GM19467 (cell line): ENCODE measurements at regions not wholly inside any gene's neighbourhood (a gene's known extent, or its start where the extent isn't known, plus 50 kb on each side); places are given as distances from the start of the nearest gene placed in this dataset.
"Not testable (repeated sequence)": the region's sequence is repeated elsewhere in the genome, so short reads cannot be mapped to it uniquely, and the experiment has no call there.

ENCODE experiments used
- ATAC-seq: cut with Tn5 transposase; IDR thresholded peaks from one replicate; pipeline ENCODE4 v1.9.1; 2021; ENCODE audit warnings: mild to moderate bottlenecking, moderate library complexity; ENCODE audit not compliant: unreplicated experiment

DNA sequence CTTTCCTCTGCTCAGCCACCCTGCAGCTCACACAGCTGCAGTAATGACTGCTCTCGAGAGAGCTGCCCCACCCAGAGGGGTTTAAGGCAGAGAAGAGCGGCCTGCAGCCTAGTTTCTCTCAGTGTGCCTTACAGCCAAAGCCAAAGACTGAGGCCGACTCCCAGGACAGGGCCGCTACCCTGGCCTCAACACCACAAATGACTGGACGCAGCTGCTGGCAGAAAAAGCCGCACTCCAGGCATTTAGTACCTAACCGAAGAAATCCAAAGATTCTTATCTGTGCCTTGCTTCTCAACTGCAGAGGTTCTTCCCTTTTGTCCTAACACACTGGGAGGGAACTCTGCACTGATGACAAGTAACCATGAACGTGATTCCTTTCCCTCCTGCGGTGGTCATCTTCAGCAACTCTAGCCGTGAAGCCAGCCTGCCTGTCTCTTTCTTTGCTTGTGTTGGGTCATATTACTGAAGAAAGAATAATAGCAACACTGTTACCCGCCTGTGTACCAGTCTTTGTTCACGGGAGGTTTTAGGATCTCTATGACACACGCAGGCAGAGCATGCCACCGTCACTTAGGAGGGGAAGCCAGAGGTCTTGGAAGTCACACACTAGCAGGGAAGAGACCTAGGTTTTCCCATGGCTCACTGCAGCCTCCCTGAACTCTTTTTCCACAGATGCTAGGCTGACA, 202.7 kb downstream of the RHOU start:
- no peak for ATAC-seq

DNA sequence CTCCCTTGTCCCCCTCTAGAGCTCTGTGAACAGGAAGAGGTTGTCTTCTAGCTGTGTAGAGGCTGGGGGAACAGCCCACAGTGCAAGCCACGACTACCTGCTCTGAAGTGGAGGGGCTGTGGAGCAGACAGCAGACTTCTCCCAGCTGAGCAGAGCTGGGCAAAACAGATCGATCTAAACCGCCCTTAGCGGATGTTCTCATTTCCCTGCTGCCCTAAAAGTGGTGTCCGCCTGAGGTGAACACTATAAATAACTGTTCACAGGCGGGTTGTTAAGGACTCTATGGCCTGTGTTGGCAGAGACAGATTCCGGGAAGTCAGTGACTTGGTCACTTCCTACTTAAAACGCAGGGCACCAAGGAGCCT, 203.2 kb downstream of the RHOU start:
- no peak for ATAC-seq

DNA sequence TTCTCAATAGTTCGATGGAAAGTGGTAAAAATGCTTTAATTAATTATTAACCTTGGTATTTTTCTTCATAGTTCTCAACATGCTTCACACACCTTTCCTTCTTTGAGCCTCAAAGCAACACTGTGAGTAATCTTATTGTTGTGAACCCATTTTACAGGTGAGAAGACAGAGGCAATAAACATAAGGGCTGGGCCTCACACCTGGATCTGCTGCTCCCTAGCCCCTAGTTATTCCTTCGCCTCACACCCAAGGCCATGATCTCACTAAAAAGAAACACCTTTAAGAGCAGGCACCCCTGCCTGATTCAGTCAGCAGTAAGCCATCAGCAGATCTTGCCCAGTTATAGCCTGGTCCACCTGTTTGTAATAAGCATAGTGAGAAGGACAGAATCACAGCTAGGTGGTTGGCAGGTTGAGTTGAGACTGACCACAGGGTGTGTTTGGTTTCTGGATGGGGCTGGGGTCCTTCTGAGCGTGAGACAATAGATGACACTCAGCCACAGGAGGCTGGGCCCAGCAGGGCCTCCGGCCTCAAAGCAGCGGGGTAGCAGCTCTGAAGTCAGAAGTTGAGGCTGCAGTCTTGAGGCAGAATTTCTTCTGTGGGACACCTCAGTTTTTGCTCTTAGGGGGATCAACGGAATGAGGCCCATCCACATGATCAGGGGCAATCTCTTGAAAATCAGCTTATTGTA, 203.9 kb downstream of the RHOU start:
- no peak for ATAC-seq

DNA sequence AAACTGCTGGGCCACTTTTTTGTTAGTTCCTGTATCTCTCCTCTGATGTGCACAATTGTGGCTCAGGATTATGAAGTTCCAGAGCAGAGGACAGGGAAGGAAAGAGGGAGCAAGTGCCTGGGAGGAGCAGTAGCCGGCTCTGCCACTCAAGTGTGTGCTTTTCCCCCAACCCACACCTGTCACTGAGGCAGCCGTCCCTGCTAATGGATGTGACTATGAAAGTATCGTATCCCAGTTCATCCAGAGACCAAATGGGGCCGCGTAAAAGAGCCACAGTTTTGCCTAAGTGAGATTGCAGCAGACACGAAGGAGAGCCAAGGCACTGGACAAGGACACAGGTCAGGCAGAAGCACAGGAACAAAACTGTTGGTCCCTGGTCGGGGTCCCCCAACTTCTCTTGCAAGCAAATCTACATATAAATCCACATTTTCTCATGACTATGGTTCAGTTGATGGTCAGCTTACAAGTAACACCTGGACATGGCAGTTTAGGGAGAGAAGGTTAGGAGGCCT, 204.7 kb downstream of the RHOU start:
- no peak for ATAC-seq

DNA sequence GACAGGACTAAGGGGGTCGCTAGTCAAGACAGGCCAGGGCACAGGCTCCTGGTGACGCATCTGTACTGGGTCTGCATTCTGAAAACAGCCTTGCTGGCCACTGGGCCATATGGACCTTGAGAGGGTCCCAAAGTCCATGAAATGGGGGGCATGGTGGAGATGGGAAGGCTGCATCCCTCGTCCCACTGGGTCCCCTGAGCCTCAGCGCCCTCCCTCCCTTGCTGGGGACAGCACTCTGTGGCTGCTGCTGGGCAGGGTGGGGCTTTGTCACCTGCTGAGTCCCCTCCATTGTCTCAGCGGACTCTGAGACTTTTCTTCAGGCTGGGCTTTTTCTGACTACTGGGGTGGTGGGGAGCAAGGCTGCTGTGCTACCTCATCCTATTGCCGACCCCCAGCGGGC, 205.2 kb downstream of the RHOU start:
- ATAC-seq, result no peak

DNA sequence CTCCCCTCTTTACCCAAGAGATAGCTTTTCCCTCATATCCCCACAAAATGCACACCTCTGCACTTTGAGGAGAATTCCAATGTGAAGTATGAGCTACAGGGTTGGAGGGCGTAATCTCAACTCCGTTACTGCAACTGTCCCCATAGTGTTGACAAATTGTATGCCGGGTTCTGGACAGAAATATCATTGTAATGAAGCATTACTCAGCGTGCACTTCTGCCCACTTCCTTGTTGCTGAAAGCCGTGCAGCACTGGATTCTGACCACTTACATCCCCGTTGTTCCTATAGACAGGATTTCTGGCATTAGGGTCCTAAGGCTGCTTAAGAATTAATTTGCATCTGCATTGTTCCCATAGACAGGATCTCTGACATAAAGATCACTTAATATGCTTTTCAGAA, 205.6 kb downstream of the RHOU start:
- ATAC-seq, result no peak

DNA sequence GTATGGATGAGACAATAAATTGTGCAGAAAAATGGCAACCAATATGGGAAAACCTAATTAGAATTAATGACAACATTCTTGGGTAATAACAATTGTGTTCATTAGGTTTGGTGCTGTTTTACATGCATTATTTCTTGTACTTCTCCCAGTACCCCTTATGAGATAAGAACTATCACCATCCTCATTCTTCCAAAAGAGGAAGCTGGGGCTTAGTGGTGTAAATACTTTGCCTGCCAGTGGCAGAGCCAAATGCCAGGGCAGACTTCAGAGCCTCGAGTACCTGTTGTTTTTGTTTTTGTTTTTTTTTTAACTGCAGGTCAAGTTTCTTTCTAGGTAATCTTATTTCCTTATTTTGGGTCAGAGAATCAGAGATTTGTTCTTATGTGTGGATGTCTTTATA, 206.4 kb downstream of the RHOU start:
- no peak for ATAC-seq

DNA sequence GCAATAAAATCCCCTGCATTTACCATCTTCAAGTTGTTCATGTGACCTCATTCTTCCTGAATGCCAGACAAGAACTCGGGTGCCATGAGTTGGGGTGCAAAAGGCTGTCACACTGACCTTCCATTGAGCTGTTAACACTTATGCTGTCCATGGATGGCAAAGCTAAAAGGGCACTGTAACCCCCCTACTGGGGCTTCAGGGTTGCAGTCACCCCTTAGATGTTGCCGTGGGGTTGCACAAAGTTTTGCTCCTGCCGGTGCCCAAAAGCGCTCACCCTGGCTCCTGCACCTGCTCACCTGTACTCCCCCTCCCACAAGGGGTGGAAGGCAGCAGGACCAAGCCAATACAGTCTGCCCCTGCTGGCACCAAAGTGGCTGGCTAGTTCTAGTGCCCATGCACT, 208.2 kb downstream of the RHOU start:
- no peak for ATAC-seq

DNA sequence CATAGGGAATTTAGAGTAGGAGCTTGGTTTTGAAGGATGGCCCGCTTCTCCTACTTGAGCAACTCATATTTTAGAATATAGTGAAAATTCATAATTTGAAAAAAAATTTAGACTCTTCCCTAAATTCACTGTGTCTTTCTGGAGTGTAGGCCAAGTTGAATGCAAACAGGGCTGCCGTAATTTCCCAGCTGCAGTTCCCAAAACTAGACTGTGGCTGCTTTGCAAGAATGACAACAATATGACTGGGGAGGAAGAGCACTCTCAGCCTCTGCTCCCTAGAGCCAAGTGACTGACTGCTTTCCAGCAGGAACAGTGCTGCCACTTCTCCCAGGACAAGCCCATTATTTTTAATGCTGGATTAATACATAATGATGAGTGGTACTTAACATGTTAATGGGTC, 209.0 kb downstream of the RHOU start:
- ATAC-seq, result no peak

DNA sequence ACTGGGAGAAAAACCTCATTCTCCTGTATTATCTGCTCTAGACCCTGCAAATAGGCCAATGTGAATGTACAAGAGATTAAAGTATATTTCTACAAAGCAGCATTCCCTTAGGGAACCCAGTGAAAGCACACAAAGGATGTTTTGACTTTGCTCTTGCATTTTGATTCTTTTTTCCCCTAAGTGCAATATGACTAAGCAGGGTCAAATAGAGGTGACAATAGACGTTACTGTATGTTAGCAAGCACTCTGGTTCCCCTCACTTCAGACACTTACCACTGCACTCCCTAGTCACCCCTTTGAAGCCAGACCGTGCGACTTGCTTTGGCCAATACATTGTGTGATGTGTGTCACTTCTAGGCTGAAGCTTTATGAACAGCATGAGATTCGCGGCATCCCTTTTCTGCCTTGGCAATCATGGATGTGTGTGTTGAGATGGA, 209.7 kb downstream of the RHOU start:
- no peak for ATAC-seq

DNA sequence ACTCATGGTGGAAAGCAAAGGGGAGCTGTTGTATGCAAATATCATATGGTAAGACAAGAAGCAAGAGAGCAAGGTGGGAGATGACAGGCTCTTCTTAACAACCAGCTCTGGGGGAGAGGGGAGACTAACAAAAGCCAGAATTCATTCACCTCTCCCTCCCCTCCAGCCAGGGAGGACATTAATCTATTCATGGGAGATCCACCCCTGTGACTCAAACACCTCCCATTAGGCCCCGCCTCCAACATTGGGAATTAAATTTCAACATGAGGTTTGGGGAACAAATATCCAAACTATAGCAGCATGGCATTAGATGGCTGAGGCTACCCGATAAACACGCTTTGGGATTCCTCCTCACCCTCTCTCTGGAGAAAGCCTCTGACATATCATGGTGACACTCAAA, 210.6 kb downstream of the RHOU start:
- ATAC-seq, result no peak

DNA sequence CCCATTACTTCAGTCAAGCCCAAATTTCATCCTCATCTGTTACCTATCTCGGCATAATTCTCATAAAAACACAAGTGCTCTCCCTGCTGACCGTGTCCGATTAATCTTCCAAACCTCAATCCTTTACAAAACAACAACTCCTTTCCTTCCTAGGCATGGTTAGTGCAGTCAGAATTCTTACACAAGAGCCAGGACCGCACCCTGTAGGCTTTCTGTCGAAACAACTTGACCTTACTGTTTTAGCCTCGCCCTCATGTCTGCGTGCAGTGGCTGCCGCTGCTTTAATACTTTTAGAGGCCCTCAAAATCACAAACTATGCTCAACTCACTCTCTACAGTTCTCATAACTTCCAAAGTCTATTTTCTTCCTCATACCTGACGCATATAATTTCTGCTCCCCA, 214.3 kb downstream of the RHOU start:
- not testable (repeated sequence) for ATAC-seq

DNA sequence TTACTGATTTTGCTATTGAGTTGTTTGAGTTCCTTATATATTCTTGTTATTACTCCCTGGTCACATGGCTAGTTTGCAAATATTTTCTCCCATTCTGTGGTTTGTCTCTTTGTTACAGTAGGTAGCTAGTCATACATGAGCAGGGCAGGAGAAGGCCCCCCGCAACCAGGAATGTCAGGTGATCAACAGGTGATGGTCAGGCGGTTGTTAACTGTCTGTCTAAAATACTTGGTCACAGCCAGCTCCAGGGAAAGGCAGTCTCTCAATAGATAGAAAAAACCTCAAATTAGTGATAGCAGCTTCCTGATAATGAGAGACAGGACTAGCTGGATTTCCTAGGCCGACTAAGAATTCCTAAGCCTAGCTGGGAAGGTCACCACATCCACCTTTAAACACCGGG, 217.9 kb downstream of the RHOU start:
- ATAC-seq, result no peak

DNA sequence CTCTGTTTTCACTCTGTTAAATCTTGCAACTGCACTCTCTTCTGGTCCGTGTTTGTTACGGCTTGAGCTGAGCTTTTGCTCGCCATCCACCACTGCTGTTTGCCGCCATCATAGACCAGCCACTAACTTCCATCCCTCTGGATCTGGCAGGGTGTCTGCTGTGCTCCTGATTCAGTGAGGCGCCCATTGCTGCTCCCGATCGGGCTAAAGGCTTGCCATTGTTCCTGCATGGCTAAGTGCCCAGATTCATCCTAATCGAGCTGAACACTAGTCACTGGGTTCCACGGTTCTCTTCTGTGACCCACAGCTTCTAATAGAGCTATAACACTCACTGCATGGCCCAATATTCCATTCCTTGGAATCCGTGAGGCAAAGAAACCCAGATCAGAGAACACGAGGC, 218.5 kb downstream of the RHOU start:
- ATAC-seq, result not testable (repeated sequence)

DNA sequence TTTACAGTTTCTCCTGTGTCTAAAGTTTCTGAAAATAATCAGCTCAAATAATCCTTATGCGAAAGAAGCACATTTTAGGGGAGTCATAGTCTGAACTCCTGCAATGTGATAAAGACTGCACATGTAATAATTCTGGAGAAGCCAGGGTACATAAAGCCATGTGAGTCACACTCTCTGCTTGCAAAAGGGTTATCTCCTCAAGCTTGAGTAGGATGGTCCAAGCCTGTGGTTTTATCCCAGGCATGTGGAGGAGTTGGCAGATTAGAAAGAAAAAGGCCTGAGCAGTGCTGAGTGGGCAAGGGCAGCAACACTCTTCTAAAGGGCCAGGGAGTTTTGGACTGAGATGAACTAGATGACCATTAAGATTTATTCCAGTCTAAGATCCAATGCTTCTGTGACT, 220.4 kb downstream of the RHOU start:
- no peak for ATAC-seq

DNA sequence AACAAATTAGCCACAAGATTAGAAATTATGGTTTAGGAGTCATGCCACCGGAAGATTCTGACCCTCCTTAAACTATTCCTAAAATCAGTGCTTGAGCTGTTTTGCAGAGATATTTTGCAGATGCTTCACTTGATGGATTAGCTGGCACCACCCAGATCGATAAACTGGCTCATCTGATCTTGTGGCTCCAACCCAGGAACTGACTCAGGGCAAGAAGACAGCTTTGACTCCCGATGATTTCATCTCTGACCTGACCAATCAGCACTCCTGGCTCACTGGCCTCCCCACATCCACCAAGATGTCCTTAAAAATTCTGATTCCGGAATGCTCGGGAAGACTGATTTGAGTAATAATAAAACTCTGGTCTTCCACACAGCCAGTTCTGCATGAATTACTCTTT, 221.6 kb downstream of the RHOU start:
- ATAC-seq, result no peak

DNA sequence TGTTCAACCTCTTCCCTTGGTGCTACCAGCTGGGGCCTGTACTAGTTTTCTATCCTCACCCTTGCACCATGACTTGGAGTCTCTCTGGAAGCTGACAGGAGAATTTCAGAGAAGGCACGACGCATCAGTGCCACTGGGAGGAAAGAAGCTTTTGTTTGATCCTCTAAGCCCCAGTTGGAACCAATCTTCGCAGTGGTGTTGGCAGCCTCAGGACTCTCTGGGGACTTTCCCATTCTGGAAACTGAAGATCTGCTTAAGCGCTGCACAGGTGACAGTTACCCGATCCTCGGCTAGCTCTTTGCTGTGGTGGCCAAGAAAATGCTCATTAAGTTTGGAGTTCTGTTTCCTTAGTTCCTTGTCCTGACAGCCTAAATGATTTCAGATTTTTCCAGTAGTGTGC, 222.3 kb downstream of the RHOU start:
- ATAC-seq, result no peak

DNA sequence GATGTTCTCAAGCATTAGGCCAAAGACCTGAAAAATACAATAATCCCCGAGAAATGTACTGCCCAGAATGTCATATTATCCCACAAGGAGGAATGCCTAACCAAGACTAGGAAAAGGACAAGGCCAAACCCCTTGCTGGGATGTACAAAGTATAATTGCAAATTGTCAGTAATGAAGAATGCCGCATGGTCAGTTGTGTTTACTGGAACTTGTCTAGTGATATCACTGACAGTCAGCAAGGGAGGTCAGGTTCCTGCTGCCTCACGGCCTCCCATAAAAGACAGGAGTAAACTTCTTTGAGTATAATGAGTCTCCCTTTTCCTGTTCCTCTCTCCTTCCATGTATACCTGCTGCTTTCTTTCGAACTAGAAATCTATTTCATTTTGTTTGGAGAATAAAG, 222.8 kb downstream of the RHOU start:
- no peak for ATAC-seq

DNA sequence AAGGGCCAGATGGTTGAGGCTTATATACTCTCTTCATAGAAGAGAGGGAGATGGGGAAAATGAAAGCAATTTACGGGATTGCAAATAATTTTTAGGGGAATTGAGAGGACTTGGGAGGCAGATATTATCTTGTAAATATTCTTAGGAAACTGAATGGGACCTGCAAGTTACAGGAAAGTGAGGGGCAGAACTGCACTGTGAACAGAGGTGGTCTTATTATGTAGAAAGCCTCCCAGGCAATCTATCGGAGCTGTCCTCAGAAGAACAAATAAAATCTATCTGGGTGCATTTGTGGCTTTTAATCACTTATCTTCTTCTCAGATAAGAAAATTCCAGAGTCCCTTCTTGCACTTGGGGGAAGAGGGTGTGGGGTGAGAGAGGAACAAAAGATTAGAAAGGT, 223.5 kb downstream of the RHOU start:
- no peak for ATAC-seq

DNA sequence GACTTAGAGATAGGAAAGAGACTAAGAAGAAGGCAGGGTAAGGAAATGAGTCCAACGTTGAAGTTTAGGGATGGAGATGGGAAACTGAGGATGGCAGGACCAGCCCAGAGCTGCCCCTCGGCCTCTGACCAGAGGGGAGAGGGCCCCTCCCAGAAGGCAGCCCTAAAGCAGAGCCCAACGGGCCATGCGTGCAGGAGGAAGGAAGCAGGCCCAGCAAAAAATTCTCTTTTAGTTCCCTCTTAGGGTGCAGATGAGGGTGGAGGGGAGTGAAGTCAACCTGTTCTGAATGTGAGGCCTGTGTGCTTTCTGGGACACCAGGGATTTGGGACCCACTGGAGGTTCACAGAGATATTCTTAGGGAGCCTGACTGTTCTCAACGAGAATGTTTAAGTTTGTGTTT, 225.4 kb downstream of the RHOU start:
- no peak for ATAC-seq

DNA sequence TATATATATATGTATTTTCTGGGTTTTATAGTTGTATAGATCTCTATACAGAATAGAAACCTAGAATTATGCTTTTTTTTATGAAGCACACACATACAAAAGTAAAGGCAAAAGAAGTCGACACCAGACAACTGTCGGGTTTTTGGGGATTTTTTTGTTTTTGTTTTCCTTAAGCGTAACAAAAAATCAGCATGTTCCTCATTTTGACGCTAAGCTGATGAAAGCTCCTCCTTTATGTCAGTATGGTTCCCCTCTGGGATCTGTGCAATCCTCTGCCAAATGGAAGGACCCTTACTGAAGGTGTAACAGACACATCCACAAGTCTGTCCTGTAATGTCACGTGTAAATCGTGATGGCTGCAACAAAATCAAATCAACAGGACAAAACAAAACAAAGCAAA, 226.2 kb downstream of the RHOU start:
- ATAC-seq, result no peak

DNA sequence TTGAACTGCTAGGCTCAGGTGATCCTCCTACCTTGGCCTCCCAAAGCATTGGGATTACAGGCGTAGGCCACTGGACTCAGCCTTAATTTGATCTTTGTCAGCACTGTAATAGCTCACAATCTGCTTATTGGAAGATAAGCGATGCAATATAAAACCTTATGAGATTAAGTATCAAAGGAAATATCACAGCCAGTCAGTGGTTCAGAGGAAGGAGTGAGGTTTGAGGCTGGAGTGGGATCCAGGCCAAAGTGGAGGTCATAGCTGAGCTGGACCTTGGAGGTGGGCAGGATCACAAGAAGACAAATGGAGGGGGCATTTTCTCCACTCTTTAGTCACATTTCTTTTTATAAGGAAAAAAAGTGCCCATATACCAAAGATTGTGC, 228.5 kb downstream of the RHOU start:
- ATAC-seq, result no peak
